GM19035 (cell line): ENCODE measurements at regions not wholly inside any gene's neighbourhood (a gene's known extent, or its start where the extent isn't known, plus 50 kb on each side); places are given as distances from the start of the nearest gene placed in this dataset.

ENCODE experiments used
- ATAC-seq: cut with Tn5 transposase; IDR thresholded peaks from one replicate; pipeline ENCODE4 v1.9.1; 2021; ENCODE audit not compliant: unreplicated experiment

DNA sequence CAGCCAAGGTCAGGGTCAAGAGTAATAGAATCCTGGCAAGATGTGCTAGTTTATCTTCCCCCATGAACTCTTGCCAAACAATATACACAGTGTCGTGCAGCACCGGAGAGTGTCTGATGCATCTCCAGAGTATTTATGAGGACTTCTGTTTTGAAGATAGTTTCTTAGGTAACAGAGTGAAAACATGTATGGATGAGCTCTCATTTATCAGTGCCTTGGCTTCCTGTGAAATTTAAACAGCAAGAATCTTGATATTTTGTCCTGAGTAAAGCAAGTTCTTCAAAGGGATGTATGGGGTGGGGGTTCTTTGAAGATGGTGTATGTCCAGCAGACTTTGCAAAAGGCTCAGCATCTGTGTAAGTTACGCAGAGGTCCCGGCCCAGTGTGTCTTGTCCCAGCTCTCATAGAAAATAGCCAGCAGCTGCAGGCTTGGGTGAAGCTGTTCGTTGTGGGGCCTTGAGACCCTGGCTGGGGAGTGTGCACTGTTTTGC lies 361.0 kb upstream of the NT5C1B start:
- ATAC-seq, result no peak

GRCh38 chr2:18949871-18950270 lies 360.5 kb upstream of the NT5C1B start:
- ATAC-seq, result no peak

GRCh38 chr2:18940184-18940583 lies 350.8 kb upstream of the NT5C1B start:
- ATAC-seq, result peak; percentile 82

- ATAC-seq, result peak; percentile 39
Measured at GRCh38 chr2:18939740-18940139, 350.4 kb upstream of the NT5C1B start.

DNA sequence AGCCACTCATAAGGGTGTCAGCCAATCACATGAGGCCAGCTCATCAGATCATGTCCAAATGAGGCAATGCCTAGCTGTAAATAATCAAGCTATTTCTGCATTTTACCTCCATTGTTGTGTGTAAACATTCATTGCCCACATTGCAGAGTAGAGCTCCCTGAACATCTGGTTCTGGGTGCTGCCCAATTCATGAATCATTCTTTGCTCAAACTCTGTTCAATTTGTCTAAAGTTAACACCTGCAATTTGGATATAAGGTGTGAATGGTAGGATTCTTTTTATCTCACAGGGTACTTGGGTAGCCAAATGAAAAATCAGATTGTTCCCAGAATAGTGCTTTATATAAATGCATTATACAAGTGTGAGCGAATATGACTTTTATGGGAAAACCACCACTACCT lies 345.5 kb upstream of the NT5C1B start:
- no peak for ATAC-seq

DNA sequence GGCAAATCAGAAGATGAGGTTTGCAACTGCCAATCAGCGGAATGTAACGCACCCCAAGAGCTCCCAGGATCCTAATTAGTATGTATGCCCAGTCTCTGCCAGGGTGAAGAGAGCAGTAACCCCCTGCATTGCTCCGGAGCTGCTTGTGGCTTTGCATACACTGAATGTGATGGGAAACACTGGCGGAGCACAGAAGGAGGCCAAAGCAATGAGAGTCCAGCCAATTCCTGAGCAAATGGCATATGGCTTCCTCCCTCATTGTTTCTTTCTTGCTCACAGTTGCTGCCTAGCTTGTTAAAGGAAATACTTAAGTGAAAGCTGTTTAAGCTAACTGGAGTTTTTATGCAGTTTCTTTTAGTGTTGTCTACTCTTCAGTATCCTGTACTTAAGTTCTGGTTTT lies 343.5 kb upstream of the NT5C1B start:
- ATAC-seq, result no peak

DNA sequence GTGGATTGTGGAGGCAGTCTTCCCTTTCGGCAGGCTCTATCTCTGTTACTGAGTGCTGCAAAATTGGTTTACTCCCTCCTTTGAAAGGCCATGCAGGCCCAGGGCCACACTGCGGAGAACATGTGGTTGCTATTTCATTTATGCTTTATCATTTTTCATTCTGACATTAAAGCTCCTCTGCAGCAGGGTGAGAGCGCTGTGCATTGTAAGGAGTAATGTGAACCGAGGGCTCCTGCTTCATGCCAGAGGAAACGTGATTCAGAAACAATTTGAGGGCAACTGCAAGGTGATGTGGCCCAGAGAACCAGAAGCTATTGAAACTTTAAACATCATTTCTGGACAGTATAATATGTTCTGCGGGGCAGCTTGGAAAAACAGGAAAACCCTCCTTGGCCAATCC lies 341.6 kb upstream of the NT5C1B start:
- no peak for ATAC-seq

DNA sequence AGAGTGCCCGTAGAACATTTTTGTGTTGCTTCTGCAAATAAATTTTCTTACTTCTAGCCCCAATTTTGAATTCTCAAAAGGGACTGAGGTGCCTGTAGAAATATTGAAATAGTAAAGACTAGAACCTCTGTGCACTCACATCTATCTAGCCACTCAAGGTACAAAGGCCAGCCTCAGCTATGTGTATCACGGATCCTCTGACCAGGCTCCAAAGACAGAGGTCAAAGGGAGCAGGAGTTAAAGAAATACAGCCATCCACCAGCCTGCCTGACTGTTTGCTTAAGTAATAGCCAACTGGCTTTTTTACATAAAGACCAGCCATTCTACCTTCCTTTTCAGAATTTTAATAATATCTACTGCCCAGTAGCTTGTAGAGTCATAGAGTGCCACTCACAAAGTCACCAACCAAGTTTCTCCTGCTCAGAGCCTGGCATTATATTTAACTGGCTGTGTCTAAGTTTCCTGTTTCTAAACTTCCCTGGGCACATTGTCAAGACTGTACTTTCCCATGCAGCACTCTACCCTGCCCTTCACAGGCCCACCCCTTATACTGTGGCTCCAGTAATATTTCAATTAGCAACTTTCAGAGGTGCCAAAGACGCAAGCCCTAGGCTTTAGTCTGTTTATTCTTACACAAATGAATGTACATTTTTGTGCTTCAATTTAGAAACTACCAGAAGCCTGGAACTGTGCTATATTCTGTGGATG lies 338.3 kb upstream of the NT5C1B start:
- ATAC-seq, result no peak

GRCh38 chr2:18926631-18927524 lies 337.5 kb upstream of the NT5C1B start:
- no peak for ATAC-seq

DNA sequence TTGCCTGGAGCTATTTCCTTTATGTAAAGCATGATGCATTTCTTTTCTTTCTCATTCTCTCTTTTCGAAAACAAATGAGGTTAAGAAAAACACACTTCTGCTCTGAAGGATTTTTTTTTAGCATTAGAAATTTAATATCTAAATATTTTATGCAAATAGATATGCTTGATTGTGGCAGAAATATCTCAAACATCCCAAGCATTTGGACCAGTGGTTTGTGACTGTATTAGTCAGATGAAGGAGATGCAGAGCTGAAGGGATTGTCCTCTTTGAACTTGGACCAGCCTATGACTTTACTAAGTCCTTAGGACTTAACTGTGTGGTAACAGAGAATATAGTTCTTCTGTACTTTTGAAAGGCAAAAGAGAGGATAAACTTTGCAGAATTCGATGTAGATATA lies 335.9 kb upstream of the NT5C1B start:
- ATAC-seq, result no peak

DNA sequence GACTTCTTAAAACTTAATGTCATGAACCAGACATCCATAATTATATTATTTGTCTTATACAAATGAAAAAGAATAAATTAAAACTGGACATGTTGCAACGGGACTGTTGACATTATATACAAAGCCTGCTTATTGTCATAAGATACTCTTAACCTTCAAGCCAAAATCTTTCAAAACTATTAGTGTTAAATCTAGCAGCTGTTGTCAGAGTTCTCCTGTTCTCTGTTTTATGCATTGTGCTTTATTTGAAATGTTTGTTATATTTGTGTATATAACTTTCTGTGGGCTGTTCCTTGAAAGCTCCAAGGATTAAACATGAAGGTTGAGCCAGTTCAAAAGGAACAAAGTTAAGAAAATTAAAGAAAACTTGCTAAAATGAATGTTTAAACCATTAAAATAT lies 335.5 kb upstream of the NT5C1B start:
- no peak for ATAC-seq

- ATAC-seq, result no peak
Measured at GRCh38 chr2:18924386-18924785, 335.0 kb upstream of the NT5C1B start.

- no peak for ATAC-seq
Measured at GRCh38 chr2:18922276-18922675, 332.9 kb upstream of the NT5C1B start.

DNA sequence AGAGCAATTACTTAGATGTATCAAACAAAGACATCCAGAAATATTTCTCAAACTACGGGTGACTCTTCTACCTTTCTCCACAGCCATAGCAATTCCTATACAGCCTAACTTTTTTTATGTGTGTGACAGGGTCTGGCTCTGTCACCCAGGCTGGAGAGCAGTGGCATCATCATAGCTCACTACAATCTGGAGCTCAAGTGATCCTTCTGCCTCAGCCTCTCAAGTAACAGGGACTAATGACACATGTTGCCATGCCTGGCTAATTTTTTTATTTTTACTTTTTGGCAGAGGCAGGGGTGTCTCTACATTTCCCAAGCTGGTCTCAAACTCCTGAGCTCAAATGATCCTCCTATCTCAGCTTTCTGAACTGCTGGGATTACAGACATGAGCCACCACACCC lies 328.9 kb upstream of the NT5C1B start:
- ATAC-seq, result no peak

GRCh38 chr2:18915227-18915626 lies 325.9 kb upstream of the NT5C1B start:
- no peak for ATAC-seq

- no peak for ATAC-seq
Measured at GRCh38 chr2:18913512-18913911, 324.1 kb upstream of the NT5C1B start.

DNA sequence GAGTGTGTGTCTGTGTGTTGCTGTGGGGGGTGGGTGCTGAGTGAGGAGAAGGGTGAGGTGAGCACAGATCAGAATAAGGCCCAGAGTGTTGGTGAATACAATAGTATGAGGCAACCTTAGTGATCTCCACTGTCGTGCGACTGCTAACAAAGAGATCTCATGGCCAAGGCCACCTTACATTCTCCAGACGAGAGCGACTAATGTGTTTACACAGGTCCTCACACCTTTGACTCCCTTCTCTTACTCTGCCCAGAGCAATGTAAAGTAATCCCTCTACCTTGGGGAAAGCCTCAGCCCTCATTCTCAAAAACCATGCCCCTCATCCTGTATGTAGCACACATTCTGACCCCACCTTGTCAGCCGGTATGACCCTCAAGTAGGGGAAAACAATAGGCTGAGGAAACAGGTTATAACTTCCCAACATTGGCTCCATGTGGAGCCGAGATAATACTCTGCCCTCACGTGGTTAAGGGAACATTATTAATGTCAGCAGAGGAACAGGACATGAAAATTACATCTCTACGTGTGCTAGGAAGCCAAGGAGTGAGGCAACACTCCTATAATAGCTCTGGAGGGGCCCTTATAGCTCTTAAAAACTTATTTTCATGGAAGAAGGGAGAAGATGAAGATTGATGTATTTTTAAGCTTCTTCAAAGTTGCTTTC lies 323.0 kb upstream of the NT5C1B start:
- ATAC-seq, result no peak

GRCh38 chr2:18911416-18911815 lies 322.0 kb upstream of the NT5C1B start:
- no peak for ATAC-seq

GRCh38 chr2:18910843-18911242 lies 321.5 kb upstream of the NT5C1B start:
- no peak for ATAC-seq

DNA sequence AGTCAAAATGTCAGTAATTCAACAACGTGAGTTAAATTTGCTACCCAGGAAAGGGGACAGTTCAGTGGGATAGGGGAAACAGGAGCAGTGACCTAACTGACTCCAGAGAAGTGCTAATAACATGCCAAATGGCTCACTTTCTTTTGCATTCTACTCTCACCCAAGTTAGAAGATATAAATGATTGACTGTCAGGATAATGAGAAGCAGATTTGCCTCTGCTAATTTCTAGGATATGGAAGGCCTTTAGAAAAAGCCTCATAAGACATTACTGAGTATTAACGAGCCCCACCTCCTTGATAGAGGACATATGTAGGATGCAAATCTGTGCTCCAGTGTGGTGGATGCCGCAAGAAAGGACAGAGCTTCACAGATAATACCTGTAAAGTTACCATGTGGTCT lies 318.6 kb upstream of the NT5C1B start:
- ATAC-seq, result no peak

DNA sequence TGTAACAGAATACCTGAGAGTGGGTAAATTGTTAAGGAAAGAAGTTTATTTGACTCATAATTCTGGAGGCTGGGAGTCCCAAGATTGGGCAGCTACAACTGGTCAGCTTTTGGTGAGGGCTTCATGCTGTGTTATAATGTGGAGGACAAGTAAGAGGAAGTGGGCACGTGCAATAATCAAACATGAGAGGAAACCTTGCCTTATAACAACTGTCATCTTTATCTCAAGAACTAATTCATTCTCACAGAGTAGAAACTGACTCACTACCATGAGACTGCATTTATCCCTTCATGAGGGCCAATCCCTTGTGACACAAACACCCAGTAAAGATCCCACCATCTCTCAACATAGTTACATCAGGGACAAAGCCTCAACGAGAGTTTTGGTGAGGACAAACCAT lies 318.1 kb upstream of the NT5C1B start:
- ATAC-seq, result no peak

DNA sequence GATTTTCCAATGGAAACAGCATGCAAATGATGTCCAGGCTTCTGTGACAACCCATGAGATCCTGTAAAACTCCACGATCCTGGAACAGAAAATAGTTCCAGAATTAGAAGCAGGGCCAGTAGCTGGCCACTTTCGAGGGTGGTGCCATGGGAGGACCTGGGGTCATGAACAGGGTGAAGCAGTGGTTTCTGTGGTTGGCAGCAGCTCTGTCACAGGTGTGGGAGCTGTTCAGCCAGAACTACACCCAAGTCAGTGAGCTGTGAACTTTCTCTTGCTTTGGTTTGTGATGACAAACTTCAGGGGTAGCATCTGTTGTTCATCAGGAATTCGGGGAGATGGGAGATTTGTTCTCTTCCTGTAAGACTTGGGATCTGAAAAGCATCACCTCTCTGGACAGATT lies 314.4 kb upstream of the NT5C1B start:
- ATAC-seq, result peak; percentile 95
